Peyer's patch (tissue), 4 donors: ENCODE measurements at regions not wholly inside any gene's neighbourhood (a gene's known extent, or its start where the extent isn't known, plus 50 kb on each side); places are given as distances from the start of the nearest gene placed in this dataset.

Source experiments
- DNase-seq, 3 donors: peaks; one replicate each; pipeline ENCODE4 v3.0.0-alpha.2; 2017 to 2019
- H3K27ac ChIP-seq, 4 donors: fragments of 200-600 bp; sonication (generic); one replicate each; pipeline ENCODE4 v1.5.1; 2016 to 2019
- H3K27me3 ChIP-seq, 2 donors: fragments of 200-600 bp; sonication (generic); one replicate each; pipeline ENCODE4 v1.5.1; 2019
- H3K36me3 ChIP-seq, 3 donors: fragments of 200-600 bp; sonication (generic); one replicate each; pipeline ENCODE4 v1.5.1; 2016 to 2019
- H3K4me1 ChIP-seq, 4 donors: fragments of 200-600 bp; sonication (generic); one replicate each; pipeline ENCODE4 v1.5.1; 2016 to 2019
- H3K4me3 ChIP-seq, 4 donors: fragments of 200-600 bp; sonication (generic); 1 replicate in 3 of 4; 2 replicates in 1 of 4; pipeline ENCODE4 v1.5.1; 2016 to 2019; ENCODE audit warnings: mild to moderate bottlenecking in 1 of 4
- H3K9me3 ChIP-seq, 4 donors: fragments of 200-600 bp; sonication (generic); one replicate each; pipeline ENCODE4 v1.5.1; 2016 to 2019; ENCODE audit warnings: mild to moderate bottlenecking in 1 of 4
- POLR2A ChIP-seq, 2 donors: fragments of 450-650 bp; IDR thresholded peaks; one replicate each; pipeline ENCODE4 v1.5.1; 2017; ENCODE audit warnings: antibody characterized with exemption in 2 of 2, mild to moderate bottlenecking in 2 of 2, moderate library complexity in 2 of 2
- TF ChIP-seq, protein P1 (sequence below), 6 experiments: fragments of 450-650 bp in 4 of 6; fragments of 200-600 bp in 2 of 6; sonication (generic) in 1 of 6; IDR thresholded peaks; one replicate each; pipeline ENCODE4 v1.5.1; 2017 to 2019; ENCODE audit warnings: antibody characterized with exemption in 6 of 6, mild to moderate bottlenecking in 3 of 6, moderate library complexity in 1 of 6

DNA sequence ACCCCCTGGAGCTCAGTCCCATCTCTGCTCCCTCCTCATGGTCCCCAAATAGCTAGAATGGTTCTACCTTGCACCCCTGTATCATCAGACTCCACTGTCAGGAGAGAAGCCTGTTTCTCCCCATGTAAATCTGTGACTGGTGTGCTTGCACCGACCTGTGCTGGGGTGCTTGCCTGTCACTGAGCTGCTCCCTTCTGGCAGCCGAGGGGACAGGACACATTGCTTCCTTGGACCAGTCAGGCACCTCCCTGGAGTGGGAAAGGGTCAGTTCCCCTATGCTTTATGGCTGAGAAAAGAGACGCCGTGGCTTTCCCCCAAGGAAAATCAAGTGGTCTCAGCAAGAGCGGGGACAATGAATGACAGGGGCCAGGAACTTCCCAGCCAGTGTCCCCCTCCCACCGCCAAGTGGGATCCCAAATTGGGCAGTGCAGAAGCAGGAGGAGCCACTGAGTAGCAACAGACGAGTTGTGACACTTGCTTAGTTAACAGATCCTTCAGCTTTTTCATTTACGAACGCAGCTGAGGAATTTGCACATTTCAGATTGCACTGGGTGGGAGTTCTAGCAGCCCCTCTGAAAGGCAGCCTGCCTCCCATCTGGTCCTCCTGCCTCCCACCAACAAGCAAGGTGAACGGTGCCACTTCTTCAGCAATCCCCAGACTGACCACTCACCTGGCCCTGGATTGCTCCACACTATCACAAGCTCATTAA lies 156.4 kb downstream of the KATNIP start:
- peak in 2 of 3 donors; percentile 22 to 36 for DNase-seq
- H3K36me3 ChIP-seq = peaks cover 0 to 6% (median 0%) of the 10 kb centered on the region in 3 donors
- TF ChIP-seq, protein P1, sequence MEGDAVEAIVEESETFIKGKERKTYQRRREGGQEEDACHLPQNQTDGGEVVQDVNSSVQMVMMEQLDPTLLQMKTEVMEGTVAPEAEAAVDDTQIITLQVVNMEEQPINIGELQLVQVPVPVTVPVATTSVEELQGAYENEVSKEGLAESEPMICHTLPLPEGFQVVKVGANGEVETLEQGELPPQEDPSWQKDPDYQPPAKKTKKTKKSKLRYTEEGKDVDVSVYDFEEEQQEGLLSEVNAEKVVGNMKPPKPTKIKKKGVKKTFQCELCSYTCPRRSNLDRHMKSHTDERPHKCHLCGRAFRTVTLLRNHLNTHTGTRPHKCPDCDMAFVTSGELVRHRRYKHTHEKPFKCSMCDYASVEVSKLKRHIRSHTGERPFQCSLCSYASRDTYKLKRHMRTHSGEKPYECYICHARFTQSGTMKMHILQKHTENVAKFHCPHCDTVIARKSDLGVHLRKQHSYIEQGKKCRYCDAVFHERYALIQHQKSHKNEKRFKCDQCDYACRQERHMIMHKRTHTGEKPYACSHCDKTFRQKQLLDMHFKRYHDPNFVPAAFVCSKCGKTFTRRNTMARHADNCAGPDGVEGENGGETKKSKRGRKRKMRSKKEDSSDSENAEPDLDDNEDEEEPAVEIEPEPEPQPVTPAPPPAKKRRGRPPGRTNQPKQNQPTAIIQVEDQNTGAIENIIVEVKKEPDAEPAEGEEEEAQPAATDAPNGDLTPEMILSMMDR (IDR thresholded peaks at IDR 0.05) = no peak
- no peak for TF ChIP-seq POLR2A (IDR thresholded peaks at IDR 0.05)
- no peaks in the 10 kb centered on the region for H3K27me3 ChIP-seq
- H3K4me1 ChIP-seq = no peaks in the 10 kb centered on the region
- H3K9me3 ChIP-seq = no peaks in the 10 kb centered on the region
- no peak overlapping the region for H3K27ac ChIP-seq
- H3K4me3 ChIP-seq = no peak overlapping the region

DNA sequence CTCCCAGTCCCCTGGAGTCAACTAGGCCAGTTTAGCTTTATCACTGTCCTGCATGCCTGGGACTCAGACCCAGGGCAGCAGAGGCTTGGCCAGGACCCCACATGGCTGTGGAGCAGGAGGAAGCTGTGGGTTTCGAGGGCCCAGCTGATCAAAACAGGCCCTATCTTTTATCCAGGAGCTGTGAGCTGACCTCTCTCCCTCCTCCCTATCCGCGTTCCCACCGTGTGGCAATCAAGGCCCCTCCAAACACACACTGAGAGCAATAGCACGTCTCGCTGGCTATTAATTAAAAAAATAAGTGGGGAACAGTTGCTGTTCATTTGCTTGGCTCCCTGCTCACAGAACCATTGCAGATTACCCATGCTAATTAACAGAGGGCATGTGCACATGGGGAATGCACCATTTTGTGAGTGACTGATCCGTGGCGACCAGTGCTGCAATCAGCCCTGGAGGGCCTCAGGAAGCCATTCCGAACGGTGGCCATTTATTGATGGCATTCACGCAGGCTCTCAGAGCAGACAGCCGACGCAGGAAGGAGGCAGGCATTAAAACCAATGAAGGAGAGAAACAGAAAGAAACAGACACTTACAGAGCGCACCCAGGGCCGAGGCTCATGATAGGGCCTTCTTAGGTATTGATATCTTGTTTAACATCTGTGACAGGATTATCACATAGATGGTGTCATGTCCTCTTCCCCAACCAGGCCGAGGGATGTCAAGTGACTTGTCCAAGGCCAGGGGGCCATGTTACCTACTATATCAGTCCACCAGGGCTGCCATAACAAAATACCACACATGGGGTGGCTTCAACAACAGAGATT lies 157.1 kb downstream of the KATNIP start:
- Histone ChIP-seq H3K27ac (no peak overlapping the region), H3K27me3 (no peaks in the 10 kb centered on the region), H3K4me3 (no peak overlapping the region), H3K9me3 (no peaks in the 10 kb centered on the region), H3K36me3 (peaks cover 0 to 6% (median 0%) of the 10 kb centered on the region in 3 donors), H3K4me1 (no peaks in the 10 kb centered on the region)
- no peak for TF ChIP-seq POLR2A (IDR thresholded peaks at IDR 0.05)
- TF ChIP-seq, protein P1 (IDR thresholded peaks at IDR 0.05) = no peak
- peak in 1 of 3 donors; percentile 16 for DNase-seq

DNA sequence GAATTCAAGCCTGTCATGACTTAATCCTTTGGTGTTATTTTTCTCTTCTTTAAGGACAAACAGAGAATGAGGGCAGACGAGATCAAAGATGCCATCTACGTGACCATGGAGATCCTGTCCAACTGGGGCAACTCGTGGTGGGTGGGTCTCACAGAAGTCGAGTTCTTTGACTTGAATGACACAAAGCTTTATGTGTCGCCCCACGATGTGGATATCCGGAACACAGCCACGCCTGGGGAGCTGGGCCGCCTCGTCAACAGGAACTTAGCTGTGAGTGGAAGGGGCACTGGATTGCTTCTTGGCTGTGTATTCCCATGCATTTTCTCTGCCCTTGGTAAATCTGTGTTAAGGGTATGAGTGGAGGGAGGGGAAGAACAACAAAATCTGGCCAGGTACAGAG lies 158.7 kb downstream of the KATNIP start:
- H3K4me3 ChIP-seq = no peak overlapping the region
- no peak for TF ChIP-seq POLR2A (IDR thresholded peaks at IDR 0.05)
- TF ChIP-seq, protein P1 (IDR thresholded peaks at IDR 0.05) = no peak
- H3K27ac ChIP-seq = no peak overlapping the region
- H3K9me3 ChIP-seq = no peaks in the 10 kb centered on the region
- H3K36me3 ChIP-seq = peaks cover 0 to 6% (median 0%) of the 10 kb centered on the region in 3 donors
- H3K4me1 ChIP-seq = no peaks in the 10 kb centered on the region
- H3K27me3 ChIP-seq = no peaks in the 10 kb centered on the region
- DNase-seq = peak in 2 of 3 donors; percentile 26 to 28

DNA sequence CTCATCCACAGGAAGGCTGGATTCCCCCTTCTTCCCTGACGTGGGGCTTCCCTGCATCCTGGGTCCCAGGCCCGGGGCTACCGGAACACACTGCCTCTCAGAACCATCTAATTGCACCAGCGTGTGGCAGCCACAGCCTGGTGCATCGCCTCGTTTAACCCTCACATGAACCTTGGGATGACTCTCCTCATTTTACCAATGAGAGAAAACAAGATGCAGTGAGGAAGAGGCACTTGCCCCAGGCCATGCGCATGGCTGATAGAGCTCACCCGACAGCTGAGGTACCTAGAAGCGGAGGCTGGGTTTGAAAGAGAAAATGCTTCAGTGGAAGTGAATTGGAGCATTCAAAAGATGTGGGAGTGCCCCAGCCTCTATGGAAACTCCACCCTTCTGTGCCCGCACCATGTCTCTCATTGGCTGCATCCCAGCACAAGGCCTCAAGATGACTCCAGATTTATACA lies 162.3 kb downstream of the KATNIP start:
- H3K36me3 ChIP-seq = no peaks in the 10 kb centered on the region
- no peak overlapping the region for H3K4me3 ChIP-seq
- no peak for TF ChIP-seq POLR2A (IDR thresholded peaks at IDR 0.05)
- TF ChIP-seq, protein P1 (IDR thresholded peaks at IDR 0.05) = no peak
- H3K9me3 ChIP-seq = no peaks in the 10 kb centered on the region
- no peak overlapping the region for H3K27ac ChIP-seq
- no peaks in the 10 kb centered on the region for H3K4me1 ChIP-seq
- H3K27me3 ChIP-seq = no peaks in the 10 kb centered on the region
- DNase-seq = peak in 1 of 3 donors; percentile 15

DNA sequence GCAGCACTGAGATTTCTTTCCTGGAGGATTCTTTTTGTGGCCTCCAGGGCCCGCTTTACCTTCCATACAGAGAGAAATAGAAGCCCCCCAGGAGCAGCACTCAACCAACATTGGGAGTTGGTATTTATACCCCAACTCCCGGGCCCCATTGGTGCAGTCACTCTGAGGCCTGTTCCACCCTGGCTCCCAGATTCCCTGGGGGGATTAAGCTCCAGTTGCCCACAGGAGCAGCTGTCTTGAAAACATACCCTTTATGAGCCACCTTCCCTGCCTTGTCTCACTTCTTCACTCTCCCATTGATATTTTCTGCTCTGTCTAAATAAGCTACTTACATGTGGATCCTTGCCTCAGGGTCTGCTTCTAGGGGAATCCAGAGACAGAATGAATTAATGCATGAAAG lies 167.8 kb downstream of the KATNIP start:
- TF ChIP-seq, protein P1 (IDR thresholded peaks at IDR 0.05) = no peak
- TF ChIP-seq POLR2A (IDR thresholded peaks at IDR 0.05) = no peak
- Histone ChIP-seq H3K4me1 (peaks cover 0 to 9% (median 3%) of the 10 kb centered on the region in 4 donors), H3K4me3 (no peak overlapping the region), H3K27ac (no peak overlapping the region), H3K27me3 (no peaks in the 10 kb centered on the region), H3K9me3 (no peaks in the 10 kb centered on the region), H3K36me3 (no peaks in the 10 kb centered on the region)
- DNase-seq = peak in 1 of 3 donors; percentile 6
